ENCODE measurements at regions not wholly inside any gene's neighbourhood (a gene's known extent, or its start where the extent isn't known, plus 50 kb on each side); places are given as distances from the start of the nearest gene placed in this dataset.

- no peak for DNase-seq (ENCODE audit: low read depth)
- H3K4me3 ChIP-seq (ENCODE audit: low read depth, low read length), result no peak overlapping the region
- TF ChIP-seq, protein P1, sequence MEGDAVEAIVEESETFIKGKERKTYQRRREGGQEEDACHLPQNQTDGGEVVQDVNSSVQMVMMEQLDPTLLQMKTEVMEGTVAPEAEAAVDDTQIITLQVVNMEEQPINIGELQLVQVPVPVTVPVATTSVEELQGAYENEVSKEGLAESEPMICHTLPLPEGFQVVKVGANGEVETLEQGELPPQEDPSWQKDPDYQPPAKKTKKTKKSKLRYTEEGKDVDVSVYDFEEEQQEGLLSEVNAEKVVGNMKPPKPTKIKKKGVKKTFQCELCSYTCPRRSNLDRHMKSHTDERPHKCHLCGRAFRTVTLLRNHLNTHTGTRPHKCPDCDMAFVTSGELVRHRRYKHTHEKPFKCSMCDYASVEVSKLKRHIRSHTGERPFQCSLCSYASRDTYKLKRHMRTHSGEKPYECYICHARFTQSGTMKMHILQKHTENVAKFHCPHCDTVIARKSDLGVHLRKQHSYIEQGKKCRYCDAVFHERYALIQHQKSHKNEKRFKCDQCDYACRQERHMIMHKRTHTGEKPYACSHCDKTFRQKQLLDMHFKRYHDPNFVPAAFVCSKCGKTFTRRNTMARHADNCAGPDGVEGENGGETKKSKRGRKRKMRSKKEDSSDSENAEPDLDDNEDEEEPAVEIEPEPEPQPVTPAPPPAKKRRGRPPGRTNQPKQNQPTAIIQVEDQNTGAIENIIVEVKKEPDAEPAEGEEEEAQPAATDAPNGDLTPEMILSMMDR (IDR thresholded peaks at IDR 0.05; ENCODE audit: control insufficient read depth, extremely low read depth, insufficient read depth), result no peak
Observed at GRCh38 chr4:135532132-135532531, 1330.5 kb upstream of the PABPC4L start.

DNA sequence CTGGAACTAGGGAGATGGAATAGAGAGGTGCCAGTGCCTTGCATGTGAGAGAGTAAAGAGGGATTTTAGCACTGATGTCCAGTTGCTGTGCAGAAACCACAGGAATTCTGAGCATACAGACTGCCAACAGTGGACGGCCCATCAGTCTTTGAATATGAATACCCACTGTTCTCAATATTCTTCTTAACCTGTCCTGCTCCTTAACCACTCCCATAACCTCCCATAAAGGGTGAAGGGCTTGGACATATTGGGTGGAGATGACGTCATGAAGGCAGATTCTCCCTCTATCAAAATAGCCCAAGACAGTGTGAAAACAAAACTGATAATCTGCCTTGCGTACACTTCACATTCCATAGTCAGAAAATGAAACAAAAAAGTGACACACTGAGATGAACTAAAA is 1313.7 kb upstream of the PABPC4L start:
- no peak for DNase-seq (ENCODE audit: low read depth)
- no peak overlapping the region for H3K4me3 ChIP-seq (ENCODE audit: low read depth, low read length)
- TF ChIP-seq, protein P1 (IDR thresholded peaks at IDR 0.05; ENCODE audit: control insufficient read depth, extremely low read depth, insufficient read depth), result no peak

- TF ChIP-seq, protein P1 (IDR thresholded peaks at IDR 0.05; ENCODE audit: control insufficient read depth, extremely low read depth, insufficient read depth), result no peak
- H3K4me3 ChIP-seq (ENCODE audit: low read depth, low read length), result no peak overlapping the region
- DNase-seq (ENCODE audit: low read depth), result no peak
Observed at GRCh38 chr4:135510582-135510981, 1309.0 kb upstream of the PABPC4L start.

DNA sequence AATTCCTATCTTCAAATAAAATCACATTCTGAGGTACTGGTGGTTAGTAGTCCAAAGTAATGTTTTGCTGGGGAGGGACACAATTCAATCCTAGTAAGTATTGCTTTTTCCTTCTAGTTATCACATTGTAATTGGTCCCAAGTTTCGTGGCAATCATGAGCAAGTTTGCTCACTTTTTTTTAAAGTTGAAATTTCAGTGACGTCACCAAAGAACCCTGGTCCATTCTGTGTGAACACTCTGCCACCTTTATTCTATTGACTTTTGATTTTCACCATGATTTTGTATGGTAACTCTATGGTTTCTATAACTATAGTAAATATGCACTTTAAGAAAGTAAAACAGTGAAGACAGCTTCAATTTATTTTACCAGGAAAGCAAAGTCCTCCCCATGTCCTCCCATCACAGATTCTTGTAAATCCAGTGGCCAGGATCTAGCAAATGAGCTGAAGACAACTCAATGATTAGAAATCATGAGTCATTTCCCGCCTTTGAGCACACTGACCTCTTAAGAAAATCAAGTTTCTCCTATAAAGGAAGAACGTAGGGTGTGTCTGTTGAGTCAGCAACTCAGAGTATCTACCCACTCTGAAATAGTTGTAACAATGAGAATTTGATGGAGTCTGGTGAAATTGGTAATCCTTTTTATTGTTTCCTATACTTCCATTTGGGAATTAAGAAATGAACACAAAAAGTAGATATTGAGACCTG is 1306.6 kb upstream of the PABPC4L start:
- TF ChIP-seq, protein P1 (IDR thresholded peaks at IDR 0.05; ENCODE audit: control insufficient read depth, extremely low read depth, insufficient read depth), result no peak
- DNase-seq (ENCODE audit: low read depth), result no peak

DNA sequence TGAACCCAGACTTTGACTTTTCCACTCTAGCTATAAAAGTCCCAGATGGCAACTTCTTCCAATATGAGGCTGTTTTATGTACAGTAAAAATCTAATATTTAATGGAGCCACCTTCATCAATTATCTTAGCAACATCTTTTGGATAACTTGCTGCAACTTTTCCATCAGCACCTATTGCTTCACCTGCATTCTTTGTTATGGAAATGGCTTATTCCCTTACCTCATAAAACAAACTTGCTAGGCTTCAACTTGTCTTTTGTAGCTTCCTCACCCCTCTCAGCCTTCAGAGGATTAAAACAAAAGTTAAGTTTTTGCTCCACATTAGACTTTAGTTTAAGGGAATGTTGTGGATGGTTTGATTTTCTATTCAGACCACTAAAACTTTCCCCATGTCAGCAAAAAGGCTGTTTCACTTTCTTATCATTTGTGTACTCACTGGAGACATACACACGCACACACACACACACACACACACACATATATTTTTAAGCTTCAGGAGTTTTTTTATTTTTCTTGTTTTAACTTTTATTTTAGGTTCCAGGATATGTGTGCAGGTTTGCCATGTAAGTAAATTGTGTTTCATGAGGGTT is 1296.1 kb upstream of the PABPC4L start:
- no peak overlapping the region for H3K4me3 ChIP-seq (ENCODE audit: low read depth, low read length)
- DNase-seq (ENCODE audit: low read depth), result no peak
- TF ChIP-seq, protein P1 (IDR thresholded peaks at IDR 0.05; ENCODE audit: control insufficient read depth, extremely low read depth, insufficient read depth), result no peak

More for the DNA sequence above, 1306.6 kb upstream of the PABPC4L start:
- H3K4me3 ChIP-seq (ENCODE audit: low read depth, low read length), result no peak overlapping the region

DNA sequence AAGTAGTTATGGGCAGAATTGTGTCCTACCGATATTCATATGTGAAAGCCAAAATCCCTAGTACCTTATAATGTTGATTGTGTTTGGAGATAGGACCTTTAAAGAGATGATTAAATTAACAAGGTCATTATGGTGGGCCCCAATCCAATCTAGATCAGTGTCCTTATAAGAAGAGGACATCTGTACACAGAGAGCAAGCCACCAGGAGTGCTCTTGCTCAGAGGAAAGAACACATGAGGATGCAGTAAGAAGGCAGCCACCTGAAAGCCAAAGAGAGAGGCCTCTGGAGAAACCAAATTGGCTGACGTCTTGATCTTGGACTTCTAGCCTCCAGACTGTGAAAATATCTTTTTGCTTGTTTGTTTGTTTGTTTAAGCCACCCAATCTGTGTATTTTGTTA is 1290.8 kb upstream of the PABPC4L start:
- TF ChIP-seq, protein P1 (IDR thresholded peaks at IDR 0.05; ENCODE audit: control insufficient read depth, extremely low read depth, insufficient read depth), result no peak
- no peak overlapping the region for H3K4me3 ChIP-seq (ENCODE audit: low read depth, low read length)
- DNase-seq (ENCODE audit: low read depth), result no peak

All from LNCaP clone FGC (cell line).